ENCODE measurements at regions not wholly inside any gene's neighbourhood (a gene's known extent, or its start where the extent isn't known, plus 50 kb on each side); places are given as distances from the start of the nearest gene placed in this dataset.

DNA sequence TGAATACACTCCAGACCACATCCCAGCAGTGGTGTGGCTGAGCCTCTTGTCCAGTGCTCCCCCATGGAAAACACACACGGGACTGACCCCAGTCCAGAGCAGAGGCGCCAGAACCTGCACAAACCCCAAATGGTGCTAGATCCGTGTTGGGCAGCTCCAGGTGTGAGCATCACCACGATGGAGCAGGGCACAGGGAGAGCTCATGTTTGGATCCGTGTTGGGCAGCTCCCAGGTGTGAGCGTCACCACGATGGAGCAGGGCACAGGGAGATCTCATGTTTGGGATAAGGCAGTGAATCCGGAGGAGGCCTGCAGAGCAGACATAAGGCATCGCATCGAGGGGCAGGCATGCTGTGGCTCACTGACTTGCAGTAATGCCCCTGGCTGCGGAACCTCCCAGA, 460.0 kb upstream of the MYT1L start:
- Histone ChIP-seq H3K27me3 (ENCODE audit: insufficient read depth, low read length, poor library complexity, severe bottlenecking) (no peaks in the 10 kb centered on the region), H3K9me3 (ENCODE audit: low read length) (no peaks in the 10 kb centered on the region), H3K4me1 (ENCODE audit: insufficient read depth, low read length) (no peaks in the 10 kb centered on the region), H3K27ac (ENCODE audit: low read depth, low read length) (no peak overlapping the region), H3K36me3 (ENCODE audit: insufficient read depth, low read length) (no peaks in the 10 kb centered on the region), H3K4me3 (ENCODE audit: low read length) (no peak overlapping the region)
- ChIA-PET CTCF (no interaction called here), POLR2A (no interaction called here)
- no peak for DNase-seq
- Mint-ChIP-seq H3K27ac (no peak overlapping the region), H3K4me1 (no peaks in the 10 kb centered on the region), H3K36me3 (no peaks in the 10 kb centered on the region), H3K4me3 (no peak overlapping the region), H3K9me3 (peaks cover 0 to 4% (median 0%) of the 10 kb centered on the region in 5 donors), H3K27me3 (peaks cover 5 to 6% of the 10 kb centered on the region in 2 donors)

DNA sequence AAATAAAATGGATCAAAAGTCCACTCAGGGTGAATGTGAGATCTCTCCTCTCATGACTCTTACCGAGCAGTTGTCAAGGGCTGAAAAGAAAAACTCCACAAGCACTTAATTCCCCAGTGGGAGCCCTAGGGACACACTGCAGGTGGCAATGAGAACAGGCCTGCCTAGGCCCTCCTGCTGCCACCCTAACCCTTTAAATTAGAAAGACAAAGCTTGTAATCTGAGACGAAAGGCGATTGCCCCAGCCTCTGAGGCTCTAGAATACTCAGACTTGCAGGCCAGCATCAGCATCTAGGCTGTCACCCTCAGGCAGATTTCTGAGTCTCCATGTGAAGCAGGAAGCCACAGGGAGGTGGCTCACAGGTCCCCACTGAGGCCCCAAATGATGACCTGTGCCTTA, 457.0 kb upstream of the MYT1L start:
- no peak for DNase-seq
- Histone ChIP-seq H3K9me3 (ENCODE audit: low read length) (no peaks in the 10 kb centered on the region), H3K27ac (ENCODE audit: low read depth, low read length) (no peak overlapping the region), H3K4me1 (ENCODE audit: insufficient read depth, low read length) (no peaks in the 10 kb centered on the region), H3K4me3 (ENCODE audit: low read length) (no peak overlapping the region), H3K36me3 (ENCODE audit: insufficient read depth, low read length) (no peaks in the 10 kb centered on the region), H3K27me3 (ENCODE audit: insufficient read depth, low read length, poor library complexity, severe bottlenecking) (no peaks in the 10 kb centered on the region)
- Mint-ChIP-seq H3K9me3 (peaks cover 0 to 4% (median 0%) of the 10 kb centered on the region in 5 donors), H3K27ac (no peak overlapping the region), H3K4me1 (no peaks in the 10 kb centered on the region), H3K4me3 (no peak overlapping the region), H3K36me3 (no peaks in the 10 kb centered on the region), H3K27me3 (peaks cover 7% of the 10 kb centered on the region in 2 donors)
- ChIA-PET POLR2A (no interaction called here), CTCF (no interaction called here)

DNA sequence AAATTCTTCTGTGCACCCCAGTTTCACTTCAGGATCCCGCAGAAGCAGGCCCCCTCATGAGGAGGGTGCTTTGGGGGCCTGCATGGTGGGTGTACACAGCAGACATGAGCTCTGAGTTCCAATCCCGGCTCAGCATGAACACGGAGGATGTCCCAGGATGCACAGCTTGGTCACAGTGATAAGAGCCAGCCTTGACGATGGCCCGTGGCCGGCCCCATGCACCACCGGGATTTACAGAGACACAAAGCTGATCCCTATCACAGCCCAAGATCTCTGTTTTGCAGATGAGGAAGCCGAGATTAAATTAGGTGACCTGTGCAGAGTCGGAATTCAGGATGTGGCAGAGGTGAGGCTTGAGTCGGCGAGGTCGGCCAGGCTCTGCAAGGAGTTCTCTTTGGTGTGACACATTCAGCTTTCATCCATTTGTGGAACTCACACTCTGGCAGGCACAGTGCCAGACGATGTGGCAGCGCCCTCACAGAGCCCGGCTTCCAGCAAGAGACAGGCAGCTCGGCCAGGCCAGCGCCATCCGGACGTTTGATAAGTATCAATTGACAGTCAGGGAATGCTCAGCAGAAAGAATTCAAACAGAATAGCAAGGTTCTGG, 456.3 kb upstream of the MYT1L start:
- peaks cover 0 to 4% (median 0%) of the 10 kb centered on the region in 5 donors for H3K9me3 Mint-ChIP-seq
- Histone ChIP-seq H3K9me3 (ENCODE audit: low read length) (no peaks in the 10 kb centered on the region), H3K27me3 (ENCODE audit: insufficient read depth, low read length, poor library complexity, severe bottlenecking) (no peaks in the 10 kb centered on the region), H3K27ac (ENCODE audit: low read depth, low read length) (no peak overlapping the region), H3K4me1 (ENCODE audit: insufficient read depth, low read length) (no peaks in the 10 kb centered on the region), H3K4me3 (ENCODE audit: low read length) (no peak overlapping the region), H3K36me3 (ENCODE audit: insufficient read depth, low read length) (no peaks in the 10 kb centered on the region)
- DNase-seq, result no peak
- peaks cover 7 to 10% of the 10 kb centered on the region in 2 donors for H3K27me3 Mint-ChIP-seq
- no peak overlapping the region for H3K27ac Mint-ChIP-seq
- no peaks in the 10 kb centered on the region for H3K36me3 Mint-ChIP-seq
- no peak overlapping the region for H3K4me3 Mint-ChIP-seq
- CTCF ChIA-PET, result no interaction called here
- POLR2A ChIA-PET, result no interaction called here
- H3K4me1 Mint-ChIP-seq, result no peaks in the 10 kb centered on the region

DNA sequence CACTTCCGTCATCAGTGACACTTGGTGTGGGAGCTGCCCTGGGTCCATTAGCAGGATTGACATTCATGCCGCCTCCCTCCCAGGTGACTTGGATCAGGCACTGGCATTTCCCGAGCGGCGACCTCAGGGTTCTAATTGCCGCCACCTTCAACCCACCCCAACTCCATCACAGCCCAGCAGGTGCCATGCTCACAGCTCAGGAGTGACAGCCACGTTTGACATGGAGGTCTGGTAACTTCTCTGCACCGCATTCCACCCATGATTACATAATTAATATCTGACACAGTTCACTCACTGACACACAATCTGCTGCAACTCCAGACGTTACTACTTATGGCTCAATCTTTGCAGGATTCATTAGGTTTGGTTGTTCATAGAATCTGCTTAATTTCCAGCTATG, 450.9 kb upstream of the MYT1L start:
- Mint-ChIP-seq H3K27me3 (peaks cover 7% of the 10 kb centered on the region in 2 donors), H3K27ac (no peak overlapping the region), H3K4me3 (no peak overlapping the region), H3K4me1 (no peaks in the 10 kb centered on the region), H3K36me3 (no peaks in the 10 kb centered on the region), H3K9me3 (peaks cover 0 to 11% (median 5%) of the 10 kb centered on the region in 5 donors)
- POLR2A ChIA-PET, result no interaction called here
- H3K4me1 ChIP-seq (ENCODE audit: insufficient read depth, low read length), result no peaks in the 10 kb centered on the region
- CTCF ChIA-PET, result no interaction called here
- no peak for DNase-seq
- no peak overlapping the region for H3K27ac ChIP-seq (ENCODE audit: low read depth, low read length)
- no peaks in the 10 kb centered on the region for H3K9me3 ChIP-seq (ENCODE audit: low read length)
- H3K4me3 ChIP-seq (ENCODE audit: low read length), result no peak overlapping the region
- no peaks in the 10 kb centered on the region for H3K27me3 ChIP-seq (ENCODE audit: insufficient read depth, low read length, poor library complexity, severe bottlenecking)
- no peaks in the 10 kb centered on the region for H3K36me3 ChIP-seq (ENCODE audit: insufficient read depth, low read length)

DNA sequence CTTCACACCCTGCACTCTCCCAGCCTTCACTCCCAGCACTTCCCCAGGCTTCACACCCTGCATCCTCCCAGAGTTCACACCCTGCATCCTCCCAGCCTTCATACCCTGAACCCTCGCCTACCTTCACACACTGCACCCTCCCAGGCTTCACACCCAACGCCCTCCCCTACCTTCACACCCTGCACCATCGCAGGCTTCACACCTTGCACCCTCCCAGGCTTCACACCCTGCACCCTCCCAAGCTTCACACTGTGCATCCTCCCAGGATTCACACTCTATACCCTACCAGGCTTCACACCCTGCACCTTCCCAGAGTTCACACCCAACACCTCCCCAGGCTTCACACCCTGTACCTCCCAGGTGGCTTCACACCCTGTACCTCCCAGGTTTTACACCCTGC, 448.7 kb upstream of the MYT1L start:
- Mint-ChIP-seq H3K9me3 (peaks cover 0 to 10% (median 5%) of the 10 kb centered on the region in 5 donors), H3K4me3 (no peak overlapping the region), H3K36me3 (no peaks in the 10 kb centered on the region), H3K4me1 (no peaks in the 10 kb centered on the region), H3K27me3 (peaks cover 5 to 7% of the 10 kb centered on the region in 2 donors), H3K27ac (no peak overlapping the region)
- Histone ChIP-seq H3K36me3 (ENCODE audit: insufficient read depth, low read length) (no peaks in the 10 kb centered on the region), H3K9me3 (ENCODE audit: low read length) (no peaks in the 10 kb centered on the region), H3K4me3 (ENCODE audit: low read length) (no peak overlapping the region), H3K4me1 (ENCODE audit: insufficient read depth, low read length) (no peaks in the 10 kb centered on the region), H3K27me3 (ENCODE audit: insufficient read depth, low read length, poor library complexity, severe bottlenecking) (no peaks in the 10 kb centered on the region), H3K27ac (ENCODE audit: low read depth, low read length) (no peak overlapping the region)
- no peak for DNase-seq
- POLR2A ChIA-PET, result no interaction called here
- CTCF ChIA-PET, result no interaction called here

DNA sequence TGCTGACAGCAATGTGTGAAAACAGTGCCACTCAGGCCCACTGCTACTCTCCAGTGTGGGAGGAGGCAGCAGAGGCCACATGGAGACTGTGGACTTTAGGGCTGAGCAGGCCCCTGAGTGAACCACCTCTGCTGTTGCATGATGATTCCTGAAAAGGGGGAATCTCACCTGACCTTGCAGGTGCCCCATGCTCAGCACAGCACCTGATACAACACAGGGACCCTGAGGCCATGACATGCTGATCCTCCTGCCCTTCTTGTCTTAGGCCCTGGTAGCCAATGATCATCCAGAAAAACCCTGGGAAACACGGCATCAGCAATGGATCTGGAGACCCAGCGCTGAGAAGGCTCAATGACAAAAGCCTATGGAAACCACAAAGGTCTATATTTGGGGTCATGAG, 446.8 kb upstream of the MYT1L start:
- H3K4me3 ChIP-seq (ENCODE audit: low read length), result no peak overlapping the region
- H3K36me3 Mint-ChIP-seq, result no peaks in the 10 kb centered on the region
- H3K9me3 ChIP-seq (ENCODE audit: low read length), result no peaks in the 10 kb centered on the region
- no peak overlapping the region for H3K27ac Mint-ChIP-seq
- no peak for DNase-seq
- peaks cover 0 to 10% (median 5%) of the 10 kb centered on the region in 5 donors for H3K9me3 Mint-ChIP-seq
- peaks cover 0 to 4% of the 10 kb centered on the region in 2 donors for H3K27me3 Mint-ChIP-seq
- H3K27ac ChIP-seq (ENCODE audit: low read depth, low read length), result no peak overlapping the region
- H3K27me3 ChIP-seq (ENCODE audit: insufficient read depth, low read length, poor library complexity, severe bottlenecking), result no peaks in the 10 kb centered on the region
- no peaks in the 10 kb centered on the region for H3K4me1 ChIP-seq (ENCODE audit: insufficient read depth, low read length)
- ChIA-PET CTCF (no interaction called here), POLR2A (no interaction called here)
- no peaks in the 10 kb centered on the region for H3K36me3 ChIP-seq (ENCODE audit: insufficient read depth, low read length)
- H3K4me1 Mint-ChIP-seq, result no peaks in the 10 kb centered on the region
- H3K4me3 Mint-ChIP-seq, result no peak overlapping the region

DNA sequence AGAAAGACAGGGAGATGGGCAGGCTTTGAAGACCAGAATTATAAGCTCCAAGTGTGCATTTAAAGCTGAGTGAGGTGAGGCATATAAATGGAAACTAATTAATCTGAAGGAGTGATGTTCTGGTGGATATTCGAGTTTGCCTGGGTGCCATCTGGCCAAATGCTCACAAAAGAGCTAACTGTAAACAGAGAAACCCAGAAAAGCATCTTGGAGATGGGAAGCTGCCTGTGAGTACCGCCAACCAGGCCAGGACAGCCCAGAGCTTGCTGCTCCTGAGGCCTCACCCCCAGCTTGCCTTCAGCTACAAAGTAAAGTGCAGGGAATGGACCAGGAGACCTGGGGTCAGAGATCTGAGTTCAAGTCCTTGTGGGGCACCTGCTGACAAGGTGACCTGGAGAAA, 446.1 kb upstream of the MYT1L start:
- Histone ChIP-seq H3K36me3 (ENCODE audit: insufficient read depth, low read length) (no peaks in the 10 kb centered on the region), H3K4me1 (ENCODE audit: insufficient read depth, low read length) (no peaks in the 10 kb centered on the region), H3K27ac (ENCODE audit: low read depth, low read length) (no peak overlapping the region), H3K27me3 (ENCODE audit: insufficient read depth, low read length, poor library complexity, severe bottlenecking) (no peaks in the 10 kb centered on the region), H3K4me3 (ENCODE audit: low read length) (no peak overlapping the region), H3K9me3 (ENCODE audit: low read length) (no peaks in the 10 kb centered on the region)
- no peaks in the 10 kb centered on the region for H3K4me1 Mint-ChIP-seq
- ChIA-PET CTCF (no interaction called here), POLR2A (no interaction called here)
- H3K27me3 Mint-ChIP-seq, result peaks cover 0 to 3% of the 10 kb centered on the region in 2 donors
- peaks cover 0 to 12% (median 5%) of the 10 kb centered on the region in 5 donors for H3K9me3 Mint-ChIP-seq
- H3K27ac Mint-ChIP-seq, result no peak overlapping the region
- no peaks in the 10 kb centered on the region for H3K36me3 Mint-ChIP-seq
- DNase-seq, result no peak
- H3K4me3 Mint-ChIP-seq, result no peak overlapping the region

DNA sequence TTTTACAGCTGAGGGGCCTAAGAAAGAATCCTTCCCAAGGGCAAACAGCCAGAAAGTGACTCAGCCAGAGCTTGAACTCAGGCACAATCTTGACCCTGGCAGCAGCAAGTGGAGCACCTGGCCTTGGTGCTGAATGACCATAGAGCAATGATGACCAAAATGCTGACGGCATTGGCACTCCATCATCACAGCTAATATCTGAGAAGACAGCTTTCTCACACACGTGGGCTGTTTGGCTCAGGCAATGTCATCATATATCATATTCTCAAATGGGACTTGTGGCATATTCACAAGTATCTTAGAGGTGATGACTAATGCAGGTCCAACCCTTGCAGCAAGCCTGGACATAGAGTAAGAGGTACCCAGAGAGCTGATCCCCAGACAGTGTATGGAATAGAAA, 443.9 kb upstream of the MYT1L start:
- Mint-ChIP-seq H3K36me3 (no peaks in the 10 kb centered on the region), H3K27me3 (peaks cover 0 to 1% of the 10 kb centered on the region in 2 donors), H3K9me3 (peaks cover 0 to 8% (median 2%) of the 10 kb centered on the region in 5 donors), H3K4me1 (no peaks in the 10 kb centered on the region), H3K27ac (no peak overlapping the region), H3K4me3 (no peak overlapping the region)
- H3K27ac ChIP-seq (ENCODE audit: low read depth, low read length), result no peak overlapping the region
- H3K9me3 ChIP-seq (ENCODE audit: low read length), result no peaks in the 10 kb centered on the region
- CTCF ChIA-PET, result no interaction called here
- POLR2A ChIA-PET, result no interaction called here
- H3K4me3 ChIP-seq (ENCODE audit: low read length), result no peak overlapping the region
- no peaks in the 10 kb centered on the region for H3K36me3 ChIP-seq (ENCODE audit: insufficient read depth, low read length)
- DNase-seq, result no peak
- H3K4me1 ChIP-seq (ENCODE audit: insufficient read depth, low read length), result no peaks in the 10 kb centered on the region
- H3K27me3 ChIP-seq (ENCODE audit: insufficient read depth, low read length, poor library complexity, severe bottlenecking), result no peaks in the 10 kb centered on the region

DNA sequence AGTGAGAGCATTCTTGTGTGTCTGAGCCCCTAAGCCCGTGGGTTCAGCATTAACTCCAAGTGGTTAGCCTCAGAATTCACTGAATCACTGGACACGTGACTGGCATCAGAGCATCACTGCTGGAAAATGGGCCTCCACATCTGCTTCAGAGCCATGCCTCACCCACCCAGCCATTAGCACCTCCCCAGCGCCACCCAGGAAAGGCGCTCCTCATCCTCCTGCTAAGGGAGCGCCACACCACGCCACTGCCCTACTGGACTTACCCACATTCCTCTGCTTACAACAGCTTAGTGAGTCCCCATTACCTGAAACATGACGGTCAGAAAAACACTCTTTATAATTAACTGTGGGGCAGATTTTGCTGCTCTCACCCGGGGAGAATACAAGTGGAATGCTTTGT, 442.6 kb upstream of the MYT1L start:
- H3K9me3 Mint-ChIP-seq, result peaks cover 0 to 6% (median 2%) of the 10 kb centered on the region in 5 donors
- Histone ChIP-seq H3K4me1 (ENCODE audit: insufficient read depth, low read length) (no peaks in the 10 kb centered on the region), H3K9me3 (ENCODE audit: low read length) (no peaks in the 10 kb centered on the region), H3K27me3 (ENCODE audit: insufficient read depth, low read length, poor library complexity, severe bottlenecking) (no peaks in the 10 kb centered on the region), H3K27ac (ENCODE audit: low read depth, low read length) (no peak overlapping the region), H3K4me3 (ENCODE audit: low read length) (no peak overlapping the region), H3K36me3 (ENCODE audit: insufficient read depth, low read length) (no peaks in the 10 kb centered on the region)
- H3K4me1 Mint-ChIP-seq, result no peaks in the 10 kb centered on the region
- CTCF ChIA-PET, result no interaction called here
- peak overlapping the region in 1 of 8 donors; percentile 59 for H3K27ac Mint-ChIP-seq
- peak in 1 of 5 donors; percentile 5 for DNase-seq
- POLR2A ChIA-PET, result no interaction called here
- no peaks in the 10 kb centered on the region for H3K36me3 Mint-ChIP-seq
- H3K4me3 Mint-ChIP-seq, result no peak overlapping the region
- peaks cover 0 to 1% of the 10 kb centered on the region in 2 donors for H3K27me3 Mint-ChIP-seq
